ENCODE measurements at regions not wholly inside any gene's neighbourhood (a gene's known extent, or its start where the extent isn't known, plus 50 kb on each side); places are given as distances from the start of the nearest gene placed in this dataset.

- H3K36me3 ChIP-seq (ENCODE audit: low read depth, missing control alignments) = no peaks in the 10 kb centered on the region
- no peaks in the 10 kb centered on the region for H3K27me3 ChIP-seq
- H3K4me1 ChIP-seq = no peaks in the 10 kb centered on the region
- intact Hi-C loops (cut with DNase I; ENCODE audit: low total_unique reads) = no loop called here
- no peak overlapping the region for H3K4me3 ChIP-seq
- H3K27ac ChIP-seq = no peak overlapping the region
- no peaks in the 10 kb centered on the region for H3K9me3 ChIP-seq
- WGBS, 2 donors = 76 to 82% methylated on average over 7 of the region's 7 CpGs
- no peak for DNase-seq
- TF ChIP-seq POLR2A (IDR thresholded peaks at IDR 0.05) = no peak
These were observed 168.2 kb upstream of the FOXQ1 start for GRCh38 chr6:1143655-1144054.

- TF ChIP-seq CTCF (IDR thresholded peaks at IDR 0.05) (no peak), POLR2A (IDR thresholded peaks at IDR 0.05) (no peak)
- no peaks in the 10 kb centered on the region for H3K9me3 ChIP-seq
- H3K27me3 ChIP-seq = no peaks in the 10 kb centered on the region
- intact Hi-C loops (cut with DNase I; ENCODE audit: low total_unique reads) = no loop called here
- H3K4me3 ChIP-seq = no peak overlapping the region
- no peak for DNase-seq
- no peaks in the 10 kb centered on the region for H3K36me3 ChIP-seq (ENCODE audit: low read depth, missing control alignments)
- H3K4me1 ChIP-seq = no peaks in the 10 kb centered on the region
- H3K27ac ChIP-seq = no peak overlapping the region
- 66 to 77% methylated on average over 4 of the region's 4 CpGs for WGBS, 2 donors
These were observed 172.6 kb upstream of the FOXQ1 start for GRCh38 chr6:1139155-1139890.

GRCh38 chr6:1137849-1138248 is 174.0 kb upstream of the FOXQ1 start:
- no peak overlapping the region for H3K27ac ChIP-seq
- 92 to 93% methylated on average over 6 of the region's 6 CpGs for WGBS, 2 donors
- H3K4me1 ChIP-seq = no peaks in the 10 kb centered on the region
- H3K9me3 ChIP-seq = no peaks in the 10 kb centered on the region
- H3K27me3 ChIP-seq = no peaks in the 10 kb centered on the region
- H3K4me3 ChIP-seq = no peak overlapping the region
- TF ChIP-seq POLR2A (IDR thresholded peaks at IDR 0.05) = no peak
- no peak for TF ChIP-seq CTCF (IDR thresholded peaks at IDR 0.05)
- intact Hi-C loops (cut with DNase I; ENCODE audit: low total_unique reads) = no loop called here
- no peaks in the 10 kb centered on the region for H3K36me3 ChIP-seq (ENCODE audit: low read depth, missing control alignments)
- no peak for DNase-seq

GRCh38 chr6:1136827-1137226 is 175.1 kb upstream of the FOXQ1 start:
- Histone ChIP-seq H3K27me3 (no peaks in the 10 kb centered on the region), H3K9me3 (no peaks in the 10 kb centered on the region), H3K4me3 (no peak overlapping the region), H3K4me1 (no peaks in the 10 kb centered on the region), H3K27ac (no peak overlapping the region), H3K36me3 (ENCODE audit: low read depth, missing control alignments) (no peaks in the 10 kb centered on the region)
- intact Hi-C loops (cut with DNase I; ENCODE audit: low total_unique reads) = no loop called here
- no peak for DNase-seq
- 67 to 78% methylated on average over 4 of the region's 4 CpGs for WGBS, 2 donors
- TF ChIP-seq CTCF (IDR thresholded peaks at IDR 0.05) = no peak
- TF ChIP-seq POLR2A (IDR thresholded peaks at IDR 0.05) = no peak

- Histone ChIP-seq H3K4me3 (no peak overlapping the region), H3K9me3 (no peaks in the 10 kb centered on the region), H3K27ac (no peak overlapping the region), H3K4me1 (no peaks in the 10 kb centered on the region), H3K36me3 (ENCODE audit: low read depth, missing control alignments) (no peaks in the 10 kb centered on the region), H3K27me3 (no peaks in the 10 kb centered on the region)
- 63 to 65% methylated on average over 10 of the region's 10 CpGs for WGBS, 2 donors
- intact Hi-C loops (cut with DNase I; ENCODE audit: low total_unique reads) = no loop called here
- TF ChIP-seq CTCF (IDR thresholded peaks at IDR 0.05) (no peak), POLR2A (IDR thresholded peaks at IDR 0.05) (no peak)
- DNase-seq = no peak
These were observed 175.5 kb upstream of the FOXQ1 start for GRCh38 chr6:1136415-1136774.

Data from testis (tissue), 2 donors.